ENCODE measurements at regions not wholly inside any gene's neighbourhood (a gene's known extent, or its start where the extent isn't known, plus 50 kb on each side); places are given as distances from the start of the nearest gene placed in this dataset.

DNA sequence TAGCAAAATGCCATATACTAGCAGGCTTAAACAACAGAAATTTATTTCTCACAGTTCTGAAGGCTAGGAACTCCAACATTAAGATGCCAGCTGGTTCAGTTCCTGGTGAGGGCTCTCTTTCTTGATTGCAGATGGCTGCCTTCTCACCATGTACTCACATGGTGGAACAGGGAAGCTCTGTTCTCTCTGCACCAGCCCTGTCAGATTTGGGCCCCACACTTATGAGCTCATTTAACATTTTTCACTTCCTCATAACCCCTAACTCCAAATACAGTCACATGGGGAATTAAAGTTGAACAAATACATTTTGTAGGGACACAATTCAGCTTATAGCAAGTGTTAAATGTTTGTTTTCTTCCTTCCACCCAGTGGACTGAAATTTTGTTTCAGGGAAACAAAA is 218.6 kb upstream of the TAC1 start:
- Histone ChIP-seq H3K9me3 (ENCODE audit: insufficient read depth in 2 of 2, low read depth in 1 of 2, low read length in 1 of 2) (no peaks in the 10 kb centered on the region), H4K8ac (ENCODE audit: extremely low read depth, insufficient read depth, low read length) (no peak overlapping the region), H2BK5ac (ENCODE audit: low read depth, low read length) (no peak overlapping the region), H3K79me1 (ENCODE audit: low read depth, low read length) (no peaks in the 10 kb centered on the region), H2BK12ac (ENCODE audit: low read depth, low read length) (no peak overlapping the region), H3K4me3 (ENCODE audit: extremely low read depth in 1 of 4, insufficient read depth in 2 of 4, low read depth in 3 of 4, low read length in 4 of 4) (no peak overlapping the region), H4K91ac (replicated peaks; ENCODE audit: insufficient read length, low read length) (no peak overlapping the region), H3K9ac (replicated peaks in 1 of 4; ENCODE audit: extremely low read depth in 1 of 4, low read depth in 3 of 4, low read length in 3 of 4) (no peak overlapping the region), H3K27ac (ENCODE audit: low read depth, low read length) (no peak overlapping the region), H3K27me3 (replicated peaks in 1 of 4; ENCODE audit: control insufficient read depth in 3 of 4, extremely low read depth in 1 of 4, insufficient read depth in 3 of 4, low read length in 3 of 4) (no peaks in the 10 kb centered on the region), H4K20me1 (replicated peaks in 1 of 2; ENCODE audit: control insufficient read depth in 1 of 2, insufficient read depth in 2 of 2, low read length in 2 of 2) (no peaks in the 10 kb centered on the region), H3K23ac (ENCODE audit: insufficient read length) (no peak overlapping the region), H2AFZ (ENCODE audit: low read length) (no peak overlapping the region), H3K4ac (replicated peaks; ENCODE audit: insufficient read length, low read depth, low read length) (no peak overlapping the region), H2BK15ac (ENCODE audit: low read length) (no peak overlapping the region), H3K79me2 (ENCODE audit: control insufficient read depth in 1 of 2, insufficient read depth in 2 of 2, low read length in 2 of 2) (no peaks in the 10 kb centered on the region), H3K23me2 (ENCODE audit: low read depth, low read length) (no peaks in the 10 kb centered on the region), H3K36me3 (ENCODE audit: control insufficient read depth in 2 of 4, insufficient read depth in 4 of 4, low read length in 3 of 4) (no peaks in the 10 kb centered on the region), H2BK20ac (ENCODE audit: low read length) (no peak overlapping the region), H2BK120ac (replicated peaks; ENCODE audit: low read depth, low read length) (no peak overlapping the region), H2AK5ac (ENCODE audit: low read depth, low read length) (no peak overlapping the region), H3K56ac (replicated peaks; ENCODE audit: insufficient read length, low read depth, low read length) (no peak overlapping the region), H3K4me2 (ENCODE audit: insufficient read depth in 1 of 2, low read depth in 2 of 2, low read length in 2 of 2) (no peak overlapping the region), H3K18ac (ENCODE audit: extremely low read depth, low read length) (no peak overlapping the region), H3K4me1 (replicated peaks in 1 of 4; ENCODE audit: control insufficient read depth in 3 of 4, insufficient read depth in 4 of 4, low read length in 3 of 4) (no peaks in the 10 kb centered on the region), H4K5ac (ENCODE audit: insufficient read length, low read depth, low read length) (no peak overlapping the region), H3K14ac (ENCODE audit: insufficient read length) (no peak overlapping the region)
- CTCF ChIA-PET (ENCODE audit: partially characterized antibody): interaction anchor here (1.0 to 1.9 kb wide), 4 partner anchors 10 to 332 kb away, joined by 3 to 6 read pairs (median 3); no protein-coding TSS in a partner anchor
- POLR2A ChIA-PET (ENCODE audit: partially characterized antibody): no interaction called here
- DNase-seq (ENCODE audit: low read depth in 1 of 2, low spot score in 2 of 2) (no peak), FAIRE-seq (no peak)
- TF ChIP-seq JUN (IDR thresholded peaks at IDR 0.05; ENCODE audit: low read depth, low read length) (no peak), EP300 (IDR thresholded peaks at IDR 0.05; ENCODE audit: borderline replicate concordance in 1 of 2, low read depth in 2 of 2, low read length in 2 of 2) (no peak), CHD1 (IDR thresholded peaks at IDR 0.05; ENCODE audit: low read depth, low read length) (no peak), TAF1 (IDR thresholded peaks at IDR 0.05; ENCODE audit: low read depth, low read length) (no peak), RBBP5 (IDR thresholded peaks at IDR 0.05; ENCODE audit: borderline replicate concordance, low read depth, low read length) (no peak), POU5F1 (IDR thresholded peaks at IDR 0.05; ENCODE audit: low read depth, low read length) (no peak), ASH2L (IDR thresholded peaks at IDR 0.05; ENCODE audit: low read length) (no peak), SP4 (IDR thresholded peaks at IDR 0.05; ENCODE audit: low read length) (no peak), SIX5 (IDR thresholded peaks at IDR 0.05; ENCODE audit: low read depth, low read length) (no peak), CREB1 (IDR thresholded peaks at IDR 0.05) (no peak), TBP (IDR thresholded peaks at IDR 0.05; ENCODE audit: low read depth, low read length) (no peak)
- TF ChIP-seq, protein P1, sequence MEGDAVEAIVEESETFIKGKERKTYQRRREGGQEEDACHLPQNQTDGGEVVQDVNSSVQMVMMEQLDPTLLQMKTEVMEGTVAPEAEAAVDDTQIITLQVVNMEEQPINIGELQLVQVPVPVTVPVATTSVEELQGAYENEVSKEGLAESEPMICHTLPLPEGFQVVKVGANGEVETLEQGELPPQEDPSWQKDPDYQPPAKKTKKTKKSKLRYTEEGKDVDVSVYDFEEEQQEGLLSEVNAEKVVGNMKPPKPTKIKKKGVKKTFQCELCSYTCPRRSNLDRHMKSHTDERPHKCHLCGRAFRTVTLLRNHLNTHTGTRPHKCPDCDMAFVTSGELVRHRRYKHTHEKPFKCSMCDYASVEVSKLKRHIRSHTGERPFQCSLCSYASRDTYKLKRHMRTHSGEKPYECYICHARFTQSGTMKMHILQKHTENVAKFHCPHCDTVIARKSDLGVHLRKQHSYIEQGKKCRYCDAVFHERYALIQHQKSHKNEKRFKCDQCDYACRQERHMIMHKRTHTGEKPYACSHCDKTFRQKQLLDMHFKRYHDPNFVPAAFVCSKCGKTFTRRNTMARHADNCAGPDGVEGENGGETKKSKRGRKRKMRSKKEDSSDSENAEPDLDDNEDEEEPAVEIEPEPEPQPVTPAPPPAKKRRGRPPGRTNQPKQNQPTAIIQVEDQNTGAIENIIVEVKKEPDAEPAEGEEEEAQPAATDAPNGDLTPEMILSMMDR (IDR thresholded peaks at IDR 0.05; ENCODE audit: control extremely low read depth in 1 of 3, insufficient read depth in 1 of 3, low read depth in 1 of 3, low read length in 3 of 3): no peak
- TF ChIP-seq, protein P2, sequence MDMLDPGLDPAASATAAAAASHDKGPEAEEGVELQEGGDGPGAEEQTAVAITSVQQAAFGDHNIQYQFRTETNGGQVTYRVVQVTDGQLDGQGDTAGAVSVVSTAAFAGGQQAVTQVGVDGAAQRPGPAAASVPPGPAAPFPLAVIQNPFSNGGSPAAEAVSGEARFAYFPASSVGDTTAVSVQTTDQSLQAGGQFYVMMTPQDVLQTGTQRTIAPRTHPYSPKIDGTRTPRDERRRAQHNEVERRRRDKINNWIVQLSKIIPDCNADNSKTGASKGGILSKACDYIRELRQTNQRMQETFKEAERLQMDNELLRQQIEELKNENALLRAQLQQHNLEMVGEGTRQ (IDR thresholded peaks at IDR 0.05; ENCODE audit: low read length): no peak
